ENCODE measurements at regions not wholly inside any gene's neighbourhood (a gene's known extent, or its start where the extent isn't known, plus 50 kb on each side); places are given as distances from the start of the nearest gene placed in this dataset.
"Not testable (repeated sequence)": the region's sequence is repeated elsewhere in the genome, so short reads cannot be mapped to it uniquely, and the experiment has no call there.

DNA sequence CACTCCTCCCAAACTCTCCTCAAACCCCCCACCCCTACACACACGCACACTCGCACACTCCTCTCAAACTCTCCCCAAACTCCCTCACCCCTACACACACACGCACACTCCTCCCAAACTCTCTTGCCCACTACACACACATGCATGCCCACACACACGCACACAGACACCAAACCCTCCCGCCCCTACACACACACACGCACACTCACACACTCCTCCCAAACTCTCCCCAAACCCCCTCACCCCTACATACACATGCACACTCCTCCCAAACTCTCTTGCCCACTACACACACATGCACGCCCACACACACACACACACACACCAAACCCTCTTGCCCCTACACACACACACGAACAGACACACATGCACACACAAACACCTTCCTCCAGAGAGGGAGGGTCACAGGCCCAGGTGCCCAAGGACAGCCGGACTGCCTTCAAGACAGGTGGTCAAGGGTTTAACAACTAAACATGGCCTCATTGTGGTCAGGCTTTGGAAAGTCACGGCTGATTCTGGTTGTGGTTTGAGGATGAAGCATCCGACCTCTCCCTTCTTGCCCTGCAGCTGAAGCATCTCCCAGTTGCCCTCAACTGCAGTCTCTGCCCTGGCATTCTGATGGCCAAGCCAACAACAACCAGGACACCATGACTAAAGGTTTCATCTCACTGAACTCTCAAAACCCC, 72.3 kb upstream of the SNTG2 start:
- DNase-seq (ENCODE audit: low read depth): no peak

DNA sequence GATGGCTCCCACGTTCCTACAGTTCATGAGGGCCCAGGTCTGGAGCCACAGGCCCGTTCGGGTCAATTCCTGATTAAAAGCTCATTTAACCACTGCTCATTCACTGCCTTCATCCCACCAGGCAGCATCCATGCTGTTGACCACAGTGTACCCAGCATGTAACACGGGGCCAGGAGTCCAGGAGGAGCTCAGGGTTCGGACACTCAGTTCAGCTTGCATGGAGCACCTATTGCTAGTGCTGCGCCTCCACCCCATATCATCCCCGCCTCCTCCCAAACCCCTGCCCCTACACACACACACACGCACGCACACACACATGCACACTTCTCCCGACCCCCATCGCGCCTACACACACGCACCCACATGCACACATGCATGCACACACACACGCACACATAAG, 72.9 kb upstream of the SNTG2 start:
- no peak for DNase-seq (ENCODE audit: low read depth)

DNA sequence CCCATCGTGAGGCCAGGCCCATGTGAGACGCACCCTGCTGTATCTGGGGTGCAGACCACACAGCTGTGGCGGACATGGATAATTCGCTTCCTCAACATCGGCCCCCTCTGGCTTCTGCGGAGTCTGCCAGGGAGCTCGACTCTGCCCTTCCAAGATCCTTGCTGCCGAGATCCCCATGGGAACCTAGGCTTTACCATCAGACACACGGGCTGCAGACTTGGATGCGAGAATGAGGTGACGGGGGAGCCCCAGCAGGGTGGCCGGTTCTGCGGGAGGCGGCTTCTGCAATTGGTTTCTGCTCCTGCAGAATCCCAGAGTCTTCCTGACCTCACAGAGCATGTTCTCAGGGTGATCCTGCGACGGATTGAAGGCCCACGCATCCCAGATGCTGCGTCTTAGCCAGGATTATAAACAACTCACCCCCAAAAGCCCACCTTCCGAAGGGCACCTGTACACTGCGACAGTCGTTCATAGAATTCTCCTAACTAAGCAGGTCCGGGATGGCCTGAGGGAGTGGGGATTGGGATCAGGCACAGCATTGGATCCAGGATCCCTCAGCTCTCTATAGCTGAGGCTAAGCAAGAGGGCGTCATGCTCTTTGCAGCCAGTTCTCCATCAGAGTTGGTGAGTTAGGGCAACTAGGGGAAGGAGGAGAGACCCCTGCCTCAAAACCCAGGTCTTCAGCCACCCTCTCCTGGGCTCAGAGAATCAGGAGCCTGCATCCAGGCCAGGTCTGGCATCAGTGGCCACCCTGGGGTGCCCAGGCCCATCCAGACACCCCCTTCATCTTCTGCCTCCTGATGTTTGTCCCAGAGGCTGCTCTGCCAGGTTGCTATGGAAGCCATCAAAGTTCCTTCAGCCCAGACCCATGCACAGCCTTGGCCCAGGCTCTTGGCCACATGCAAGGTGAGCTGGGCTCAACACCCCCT, 74.7 kb upstream of the SNTG2 start:
- DNase-seq (ENCODE audit: low read depth): no peak

DNA sequence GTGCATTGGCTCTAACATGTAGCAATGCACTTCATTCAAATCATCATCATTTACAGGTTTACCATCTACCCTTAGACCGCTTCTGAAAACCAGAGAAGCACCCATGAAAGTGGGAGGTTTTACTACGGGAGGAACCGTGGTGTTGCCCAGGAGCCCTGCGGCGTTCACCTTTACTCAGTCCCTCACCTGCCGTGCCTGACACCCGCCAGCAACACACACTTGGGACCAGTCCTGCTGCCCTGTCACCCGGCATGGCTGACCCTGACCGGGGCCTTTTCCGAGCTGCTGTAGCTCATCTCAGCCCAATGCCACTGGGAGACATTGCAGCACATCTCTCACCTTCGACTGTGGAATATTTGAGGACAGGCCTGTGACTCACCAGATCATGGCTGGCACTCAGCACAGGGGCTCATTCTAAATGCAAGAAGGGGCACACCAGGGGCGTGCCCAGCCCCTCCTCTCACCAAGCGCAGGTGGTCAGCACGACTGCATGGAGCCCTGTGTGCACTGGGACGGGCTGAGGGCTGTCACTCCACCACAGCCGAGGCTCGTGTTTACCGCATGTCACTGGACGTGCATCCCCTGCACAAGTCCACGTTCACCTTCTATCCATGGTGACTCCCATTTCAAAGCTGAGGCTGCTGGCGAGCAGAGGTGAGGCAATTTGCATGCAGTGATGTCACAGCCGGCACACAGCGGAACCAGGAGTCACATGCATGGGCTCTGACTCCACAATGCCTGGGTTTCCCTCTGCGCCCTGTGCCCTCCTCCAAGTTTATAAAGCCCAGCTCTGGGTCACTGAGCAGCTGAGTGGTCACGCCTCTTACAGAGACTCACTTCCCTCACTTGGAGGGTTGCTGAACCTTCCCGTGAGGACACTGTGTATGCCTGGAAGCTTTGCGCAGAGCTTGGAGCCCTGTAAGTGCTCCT, 76.7 kb upstream of the SNTG2 start:
- no peak for DNase-seq (ENCODE audit: low read depth)

DNA sequence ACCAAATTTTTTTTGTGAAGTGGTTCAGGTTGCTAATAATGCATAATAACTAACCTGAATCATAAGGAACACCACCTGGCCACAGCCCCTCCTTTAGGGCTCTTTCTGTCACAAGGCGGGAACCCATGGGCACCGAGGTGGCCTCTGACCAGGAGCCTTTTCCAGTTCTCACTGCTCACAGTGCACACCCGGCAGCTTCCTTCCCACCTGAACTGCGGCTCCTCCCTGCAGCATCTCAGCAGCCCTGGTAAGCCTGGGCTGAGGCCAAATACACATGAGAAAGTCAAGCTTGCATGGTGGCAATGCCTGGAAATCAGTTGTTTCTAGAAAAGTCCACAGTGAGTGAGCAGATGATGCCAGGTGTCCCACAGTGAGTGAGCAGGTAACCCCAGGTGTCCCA, 77.6 kb upstream of the SNTG2 start:
- DNase-seq (ENCODE audit: low read depth): no peak

DNA sequence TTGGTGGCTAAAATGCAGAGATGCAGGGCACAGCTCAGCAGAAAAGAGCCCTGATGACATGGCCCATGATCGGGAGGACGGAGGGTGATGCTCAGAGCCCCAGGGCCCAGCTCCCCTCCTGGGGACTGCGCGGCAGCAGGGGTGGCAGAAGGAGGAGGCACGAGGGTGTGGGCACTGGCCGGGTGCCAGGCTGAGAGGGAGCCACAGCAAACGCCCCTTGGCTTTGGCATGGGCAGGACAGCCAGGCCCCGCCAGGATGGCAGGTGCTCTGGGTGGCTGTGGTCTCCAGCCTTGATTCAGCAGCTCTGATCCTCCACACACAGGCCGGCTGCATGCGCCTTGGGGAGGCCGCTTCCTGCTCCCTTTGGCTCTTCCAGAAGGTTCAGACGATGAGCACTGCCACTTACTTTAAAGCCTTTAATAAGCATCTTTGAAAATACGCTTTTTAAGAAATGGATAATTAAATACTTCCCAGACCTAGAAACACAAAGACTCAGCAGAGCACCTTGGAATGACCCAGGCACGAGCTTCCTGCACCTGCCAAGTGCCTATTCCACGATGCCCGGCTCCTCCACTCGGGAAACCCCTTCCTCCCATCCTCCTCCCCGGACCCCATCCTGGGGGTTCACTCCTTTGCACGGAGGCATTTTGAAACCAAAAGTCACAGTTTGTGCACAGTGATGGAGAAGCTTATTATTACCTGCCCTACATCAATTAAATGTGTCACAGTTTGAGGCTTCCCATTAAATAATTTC, 78.5 kb upstream of the SNTG2 start:
- no peak for DNase-seq (ENCODE audit: low read depth)

DNA sequence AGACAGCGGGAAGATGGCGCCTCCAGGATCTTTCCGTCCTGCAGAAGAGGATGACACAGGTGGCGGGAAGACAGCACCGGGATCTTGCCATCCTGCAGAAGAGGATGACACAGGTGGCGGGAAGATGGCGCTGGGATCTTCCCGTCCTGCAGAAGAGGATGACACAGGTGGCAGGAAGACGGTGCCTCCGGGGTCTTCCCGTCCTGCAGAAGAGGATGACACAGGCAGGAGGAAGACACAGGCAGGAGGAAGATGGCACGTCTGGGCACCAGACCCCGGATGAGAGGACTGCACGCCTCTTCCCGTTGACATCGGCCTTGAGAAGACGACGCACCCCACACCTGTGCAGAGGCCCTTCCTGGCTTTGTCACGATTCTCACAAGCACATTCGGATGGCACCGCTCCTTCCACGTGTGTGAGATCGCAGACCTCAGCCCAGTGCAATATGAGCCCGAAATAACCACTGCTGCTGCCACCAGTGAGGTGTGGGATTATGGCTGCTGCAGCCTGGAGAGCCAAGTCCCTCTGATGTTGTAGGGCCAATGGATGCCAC, 79.4 kb upstream of the SNTG2 start:
- DNase-seq (ENCODE audit: low read depth): no peak

DNA sequence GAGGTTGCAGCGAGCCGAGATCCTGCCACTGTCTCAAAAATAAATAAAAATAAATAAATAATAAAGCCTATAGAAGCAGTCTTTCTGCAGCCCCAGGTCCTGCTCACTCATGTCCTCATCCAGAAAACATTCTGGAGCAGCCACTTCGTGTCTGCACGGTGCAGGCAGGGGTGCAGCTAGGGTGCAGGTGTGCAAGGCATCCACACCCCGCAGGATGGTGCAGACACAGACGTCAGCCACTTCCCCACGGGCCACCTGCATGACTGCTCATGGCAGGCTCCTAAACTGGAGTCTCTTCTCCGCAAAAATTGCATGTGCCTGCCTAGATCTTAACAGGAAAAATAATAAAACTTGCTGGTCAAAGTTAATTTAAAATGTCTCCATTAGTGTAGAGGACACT, 80.2 kb upstream of the SNTG2 start:
- DNase-seq (ENCODE audit: low read depth): no peak

DNA sequence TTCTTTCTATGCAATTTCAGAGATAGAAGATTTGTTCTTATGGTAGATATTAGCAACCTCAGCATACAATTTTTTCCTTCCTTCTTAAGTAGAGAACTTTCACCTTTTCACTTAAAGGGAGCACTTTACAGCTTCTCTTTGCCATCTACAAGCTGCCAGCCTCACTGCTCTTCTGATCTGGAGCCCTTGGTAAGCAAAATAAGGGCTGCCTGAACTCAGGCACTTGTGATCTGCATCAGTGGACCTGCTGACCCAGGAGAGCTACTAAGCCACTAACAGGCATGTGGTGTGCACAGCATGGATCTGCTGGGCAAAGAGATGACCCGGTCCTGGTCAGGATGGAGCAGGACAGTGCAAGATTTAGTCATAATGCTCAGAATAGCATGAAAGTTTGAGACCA, 80.8 kb upstream of the SNTG2 start:
- DNase-seq (ENCODE audit: low read depth): no peak

DNA sequence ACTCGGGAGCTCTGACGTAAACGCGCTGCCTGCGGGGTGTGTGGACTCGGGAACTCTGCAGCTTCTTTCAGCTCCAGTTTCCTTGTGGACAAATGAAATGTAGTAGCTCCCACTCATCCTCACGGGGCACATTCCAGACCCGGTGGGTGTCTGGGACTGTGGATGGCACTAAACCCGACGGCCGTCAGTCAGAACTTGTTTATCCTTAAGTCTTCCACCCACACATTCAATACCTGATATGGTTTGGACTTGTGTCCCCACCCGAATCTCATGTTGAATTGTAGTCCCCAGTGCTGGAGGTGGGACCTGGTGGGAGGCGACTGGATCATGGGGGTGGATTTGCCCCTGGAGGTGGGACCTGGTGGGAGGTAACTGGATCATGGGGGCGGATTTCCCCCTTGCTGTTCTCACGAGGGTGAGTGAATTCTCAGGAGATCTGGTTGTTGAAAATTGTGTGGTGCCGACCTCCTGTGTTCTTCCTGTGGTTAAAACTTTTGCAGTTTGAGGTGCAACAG, 81.2 kb upstream of the SNTG2 start:
- no peak for DNase-seq (ENCODE audit: low read depth)

DNA sequence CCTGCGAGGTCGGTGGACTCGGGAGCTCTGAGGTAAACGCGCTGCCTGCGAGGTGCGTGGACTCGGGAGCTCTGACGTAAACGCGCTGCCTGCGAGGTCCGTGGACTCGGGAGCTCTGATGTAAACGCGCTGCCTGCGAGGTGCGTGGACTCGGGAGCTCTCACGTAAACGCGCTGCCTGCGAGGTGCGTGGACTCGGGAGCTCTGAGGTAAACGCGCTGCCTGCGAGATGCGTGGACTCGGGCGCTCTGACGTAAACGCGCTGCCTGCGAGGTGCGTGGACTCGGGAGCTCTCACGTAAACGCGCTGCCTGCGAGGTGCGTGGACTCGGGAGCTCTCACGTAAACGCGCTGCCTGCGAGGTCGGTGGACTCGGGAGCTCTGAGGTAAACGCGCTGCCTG, 81.8 kb upstream of the SNTG2 start:
- DNase-seq (ENCODE audit: low read depth): not testable (repeated sequence)

DNA sequence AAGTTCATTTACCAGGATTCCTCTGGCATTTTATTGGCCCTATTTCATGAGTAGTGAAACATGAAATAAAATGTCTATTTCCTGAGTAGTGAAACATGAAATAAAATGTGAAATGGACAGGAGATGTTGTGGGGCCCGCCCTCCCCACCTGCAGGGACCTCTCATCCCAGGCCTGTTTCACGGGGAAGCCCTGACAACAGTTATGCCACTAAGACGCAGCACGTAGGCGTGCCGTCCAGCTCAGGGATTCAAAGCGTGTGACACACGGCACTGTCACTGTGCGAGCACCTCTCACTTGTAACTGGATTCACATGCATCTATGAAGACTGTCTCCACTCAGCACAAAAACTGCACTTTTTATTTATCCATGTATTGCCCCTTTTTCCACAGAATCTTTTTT, 83.4 kb upstream of the SNTG2 start:
- DNase-seq (ENCODE audit: low read depth): no peak

DNA sequence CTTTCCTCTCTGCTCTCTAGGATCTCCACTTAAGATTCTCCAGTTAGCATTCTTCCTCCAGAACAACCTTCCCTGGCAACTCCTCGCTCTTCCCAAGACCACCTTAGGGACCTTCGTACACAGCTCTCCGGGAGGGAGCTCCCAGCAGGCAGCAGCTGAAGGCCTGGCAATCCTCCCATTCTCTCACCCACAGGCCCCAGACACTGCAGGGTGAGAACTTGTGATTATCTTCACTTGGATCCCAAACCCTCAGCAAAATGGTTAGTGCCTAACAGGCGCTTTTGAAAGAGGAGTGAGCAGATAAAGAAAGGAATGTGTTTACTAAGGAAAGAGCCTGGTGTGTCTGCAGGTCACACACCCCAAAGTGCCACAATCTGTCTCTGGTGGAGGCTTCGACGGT, 83.8 kb upstream of the SNTG2 start:
- DNase-seq (ENCODE audit: low read depth): no peak

DNA sequence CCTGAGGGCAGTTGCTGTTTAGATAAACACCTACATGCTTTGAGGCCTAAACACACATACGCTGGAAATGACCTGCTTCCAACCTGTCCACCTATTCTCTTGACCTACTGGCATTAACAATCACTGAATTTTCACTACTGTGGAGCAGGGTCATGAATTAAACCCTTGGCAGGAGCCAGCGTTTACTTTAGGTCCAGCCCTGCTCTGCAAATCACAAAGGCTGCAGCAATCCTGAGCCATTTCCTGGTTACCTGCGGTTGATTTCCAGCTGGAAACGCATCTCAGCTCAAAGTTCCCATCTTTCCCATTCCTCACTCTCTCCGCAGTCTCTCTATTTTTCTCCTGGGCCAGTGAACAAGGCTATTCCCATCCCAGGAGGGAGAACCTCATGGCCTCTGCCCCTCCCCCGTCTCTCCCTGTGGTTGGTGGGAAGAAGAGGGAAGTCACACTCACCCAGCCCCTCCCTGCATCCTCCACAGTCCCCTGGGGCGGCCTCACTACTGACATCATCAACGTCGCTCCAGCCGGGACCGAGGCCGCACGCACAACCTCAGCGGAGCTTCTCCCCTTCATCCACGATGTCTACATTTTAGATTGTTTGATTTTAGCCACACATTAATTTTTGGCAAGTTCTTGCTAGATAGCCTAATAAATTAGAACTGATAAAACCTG, 84.5 kb upstream of the SNTG2 start:
- peak; percentile 19 for DNase-seq (ENCODE audit: low read depth)

DNA sequence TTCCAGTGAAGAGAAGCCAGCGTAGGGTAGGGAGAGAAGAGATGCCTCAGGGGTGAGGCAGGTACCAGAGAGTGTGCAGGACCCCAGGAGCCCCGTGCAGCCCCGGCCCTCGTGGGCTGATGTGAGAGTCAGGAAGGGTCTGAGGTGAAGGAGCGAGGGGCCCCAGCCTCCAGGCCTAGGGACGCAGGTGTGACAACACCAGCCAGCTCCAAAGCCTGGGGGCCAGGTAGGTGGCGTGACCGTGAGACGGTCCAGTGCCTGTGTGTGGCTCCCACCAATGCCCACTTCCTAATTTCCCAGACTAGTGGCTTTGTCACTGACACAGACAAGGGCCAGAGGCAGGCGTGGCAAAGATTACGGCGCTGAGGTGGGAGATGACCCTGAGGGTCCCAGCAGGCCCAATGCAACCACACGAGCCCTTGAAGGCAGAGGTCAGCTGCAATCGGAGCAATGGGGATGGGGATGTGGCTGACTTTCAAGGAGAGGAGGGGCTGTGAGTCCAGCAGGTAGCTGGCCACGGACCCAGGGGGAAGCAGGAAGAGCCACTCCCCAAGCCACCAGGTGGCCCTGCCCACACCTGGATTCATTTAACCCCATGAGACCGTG, 86.0 kb upstream of the SNTG2 start:
- DNase-seq (ENCODE audit: low read depth): no peak

DNA sequence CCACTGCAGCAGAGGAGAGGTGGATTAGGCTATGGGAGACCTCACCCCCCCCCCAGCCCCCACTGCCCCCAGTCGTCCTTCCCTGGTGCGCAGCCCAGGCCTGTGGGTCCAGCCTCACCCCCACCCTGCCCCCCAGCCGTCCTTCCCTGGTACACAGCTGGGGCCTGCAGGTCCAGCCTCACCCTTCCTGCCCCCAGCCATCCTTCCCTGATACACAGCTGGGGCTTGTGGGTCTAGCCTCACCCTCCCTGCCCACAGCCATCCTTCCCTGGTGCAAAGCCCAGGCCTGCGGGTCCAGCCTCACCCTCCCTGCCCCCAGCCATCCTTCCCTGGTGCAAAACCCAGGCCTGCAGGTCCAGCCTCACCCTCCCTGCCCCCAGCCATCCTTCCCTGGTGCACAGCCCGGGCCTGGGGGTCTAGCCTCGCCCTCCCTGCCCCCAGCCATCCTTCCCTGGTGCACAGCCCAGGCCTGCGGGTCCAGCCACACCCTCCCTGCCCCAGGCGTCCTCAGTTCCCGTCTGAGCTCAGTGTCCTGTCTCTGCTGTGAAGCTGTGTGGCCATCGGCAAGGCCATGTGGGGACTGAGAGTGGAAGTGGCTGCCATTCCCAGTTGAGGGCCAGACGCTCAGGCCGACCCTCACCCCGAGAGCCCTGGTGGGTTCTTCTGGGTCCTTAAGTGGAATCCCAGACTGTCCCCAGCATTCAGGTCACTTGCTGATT, 86.8 kb upstream of the SNTG2 start:
- no peak for DNase-seq (ENCODE audit: low read depth)

DNA sequence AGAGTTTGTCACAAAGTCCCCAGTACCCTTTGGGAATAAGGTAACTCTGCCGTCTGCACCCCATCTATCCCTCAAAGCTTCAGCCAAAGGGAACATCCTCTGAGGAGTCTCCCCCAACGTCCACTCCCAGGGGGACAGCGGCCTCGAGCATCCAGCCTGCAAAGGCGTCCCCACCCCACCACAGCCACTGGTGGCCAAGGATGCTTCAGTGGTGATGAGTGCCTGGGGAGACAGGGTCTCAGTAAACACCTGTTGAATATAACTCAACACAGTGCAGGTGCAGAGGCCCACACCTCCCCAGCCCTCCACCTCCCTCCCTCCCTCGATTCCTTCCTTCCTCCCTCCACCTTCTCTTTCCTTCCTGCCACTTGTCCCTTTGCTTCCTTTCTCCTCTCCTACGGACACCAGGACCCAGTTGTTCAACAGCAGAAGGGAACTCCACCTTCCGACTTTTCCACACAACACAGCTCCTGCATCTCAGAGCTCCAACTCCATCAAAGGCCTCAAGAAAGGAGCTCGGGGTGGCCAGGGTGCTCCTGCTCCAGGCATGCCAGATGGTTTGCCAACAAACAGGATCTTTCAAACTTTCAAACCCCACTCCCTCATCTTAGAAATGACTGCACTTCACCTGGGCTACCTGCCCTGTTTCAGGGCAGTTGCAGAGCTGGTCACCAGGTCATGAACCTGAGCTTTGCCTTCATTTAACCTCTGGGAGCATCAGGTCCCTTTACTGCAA, 87.8 kb upstream of the SNTG2 start:
- no peak for DNase-seq (ENCODE audit: low read depth)

DNA sequence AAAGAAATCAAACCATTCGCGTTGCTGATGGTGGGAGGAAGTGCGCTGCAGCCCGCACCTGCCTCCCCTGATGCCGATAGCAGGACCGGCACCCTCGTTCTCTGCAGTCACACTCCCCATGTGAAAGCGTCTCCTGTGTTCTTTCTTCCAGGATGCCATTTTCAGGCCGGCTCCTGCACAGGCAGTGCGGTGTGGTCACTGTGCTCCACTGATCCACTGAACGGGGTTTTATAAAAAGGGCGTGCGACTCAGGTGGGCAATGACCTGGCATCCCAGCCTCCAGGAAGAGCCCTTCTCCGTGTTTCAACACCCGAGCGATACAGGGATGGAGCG, 88.3 kb upstream of the SNTG2 start:
- DNase-seq (ENCODE audit: low read depth): no peak
